DOHH2 (cell line): ENCODE measurements at regions not wholly inside any gene's neighbourhood (a gene's known extent, or its start where the extent isn't known, plus 50 kb on each side); places are given as distances from the start of the nearest gene placed in this dataset.

Source experiments
- CTCF ChIP-seq: fragments of 200-600 bp; sonication (generic); IDR thresholded peaks from one replicate; pipeline ENCODE4 v1.5.1; 2014; ENCODE audit warnings: antibody characterized with exemption, mild to moderate bottlenecking, low read depth, low read length; ENCODE audit not compliant: poor library complexity, severe bottlenecking
- EZH2phosphoT487 ChIP-seq: fragments of 200-600 bp; sonication (generic); IDR thresholded peaks from 2 replicates; pipeline ENCODE4 v1.6.1; 2017; ENCODE audit warnings: borderline replicate concordance, mild to moderate bottlenecking, antibody characterized with exemption, low read length, moderate library complexity, mixed read lengths

DNA sequence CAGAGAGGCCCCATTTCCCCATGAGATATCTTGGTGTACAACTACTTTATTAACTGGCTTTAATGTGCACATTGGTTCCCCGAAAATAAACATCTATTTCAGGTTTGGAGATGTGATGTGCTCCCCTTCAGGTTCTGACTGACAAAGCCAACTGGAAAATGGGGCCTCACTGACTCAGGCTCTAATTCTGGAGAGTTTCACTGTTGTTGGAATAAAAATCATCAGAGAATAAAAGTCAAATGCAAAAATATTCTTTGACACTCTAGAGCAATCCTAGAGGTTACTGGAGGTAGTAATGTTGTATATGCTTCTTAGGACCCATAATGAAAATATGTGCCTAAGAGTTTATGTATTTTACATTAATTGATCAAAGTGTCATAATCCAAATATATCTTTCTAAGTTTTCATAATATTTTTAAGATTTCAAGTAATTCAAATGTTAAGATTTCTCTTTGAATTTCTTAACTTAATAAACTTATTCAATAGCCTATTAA lies 189.9 kb upstream of the COL3A1 start:
- TF ChIP-seq CTCF = no peak
- no peak for TF ChIP-seq EZH2phosphoT487
